GM18520 (cell line): ENCODE measurements at regions not wholly inside any gene's neighbourhood (a gene's known extent, or its start where the extent isn't known, plus 50 kb on each side); places are given as distances from the start of the nearest gene placed in this dataset.
"Not testable (repeated sequence)": the region's sequence is repeated elsewhere in the genome, so short reads cannot be mapped to it uniquely, and the experiment has no call there.

Experiments
- ATAC-seq: cut with Tn5 transposase; IDR thresholded peaks from one replicate; pipeline ENCODE4 v1.9.1; 2021; ENCODE audit not compliant: unreplicated experiment

DNA sequence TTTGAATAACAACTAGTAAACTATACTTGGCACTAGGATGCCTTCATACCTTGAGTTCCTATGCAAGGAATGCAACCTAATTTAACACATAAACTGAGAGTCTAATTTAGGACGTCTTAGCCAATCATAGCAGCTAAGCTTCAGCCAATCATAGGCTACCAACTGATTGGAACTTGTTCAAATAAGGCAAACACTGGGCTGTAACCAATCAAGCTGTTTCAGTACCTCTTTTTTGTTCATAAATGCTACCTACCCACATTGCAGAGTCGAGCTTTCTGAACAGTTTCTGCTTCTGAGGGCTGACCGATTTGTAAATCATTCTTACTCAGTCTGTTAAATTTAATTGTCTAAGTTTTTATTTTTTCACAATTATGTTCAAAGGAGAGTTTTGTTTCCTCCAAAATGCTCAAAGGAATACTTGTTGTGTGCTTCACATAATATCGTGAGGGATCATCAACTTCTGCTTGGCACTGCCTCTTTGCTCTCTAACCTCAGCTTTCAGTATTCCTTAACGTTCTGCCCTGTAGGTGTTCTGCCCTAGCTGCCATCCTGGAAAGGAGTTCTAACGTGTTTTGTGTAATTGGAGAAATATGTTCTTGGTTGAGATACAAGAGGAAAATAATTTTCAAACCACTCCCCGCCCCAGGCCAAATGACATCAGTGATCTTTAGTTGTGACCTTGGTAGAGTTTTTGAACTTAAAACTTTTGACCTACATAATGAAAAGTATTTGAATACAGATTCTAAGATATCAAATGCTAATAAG, 380.4 kb upstream of the MIS18BP1 start:
- ATAC-seq, result no peak

DNA sequence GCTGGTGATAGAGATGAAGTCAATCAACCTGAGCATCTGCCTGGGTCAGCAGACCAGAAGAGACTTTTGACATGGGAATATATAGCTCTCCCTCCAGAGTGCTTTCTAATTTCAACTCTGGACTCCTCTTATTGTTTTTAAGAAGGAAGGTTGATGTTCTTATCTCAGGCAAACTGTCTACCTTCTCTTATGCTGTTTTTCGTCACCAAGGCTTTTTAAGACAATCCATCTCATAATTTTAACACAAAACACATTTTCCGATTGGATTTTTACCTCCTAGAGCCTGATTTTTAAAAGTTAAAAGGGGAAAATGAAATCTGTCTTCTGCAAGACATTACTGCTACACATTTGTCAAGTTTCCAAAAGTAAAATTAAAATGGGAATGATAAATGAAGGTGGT, 368.7 kb upstream of the MIS18BP1 start:
- no peak for ATAC-seq

DNA sequence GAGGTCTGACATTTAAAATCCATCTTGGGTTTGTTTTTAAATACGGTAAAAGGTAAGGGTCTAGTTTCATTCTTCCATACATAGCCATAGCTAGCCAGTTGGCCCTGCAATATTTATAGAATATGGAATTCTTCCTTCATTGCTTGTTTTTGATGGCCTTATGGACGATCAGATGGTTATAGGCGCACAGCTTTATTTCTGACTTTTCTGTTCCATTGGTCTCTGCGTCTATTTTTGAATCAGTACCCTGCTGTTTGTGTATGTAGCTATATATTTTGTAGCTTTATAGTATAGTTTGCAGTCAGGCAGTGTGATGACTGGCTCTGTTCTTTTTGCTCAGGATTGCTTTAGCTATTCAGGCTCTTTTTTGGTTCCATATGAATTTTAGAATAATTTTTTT, 366.8 kb upstream of the MIS18BP1 start:
- no peak for ATAC-seq

DNA sequence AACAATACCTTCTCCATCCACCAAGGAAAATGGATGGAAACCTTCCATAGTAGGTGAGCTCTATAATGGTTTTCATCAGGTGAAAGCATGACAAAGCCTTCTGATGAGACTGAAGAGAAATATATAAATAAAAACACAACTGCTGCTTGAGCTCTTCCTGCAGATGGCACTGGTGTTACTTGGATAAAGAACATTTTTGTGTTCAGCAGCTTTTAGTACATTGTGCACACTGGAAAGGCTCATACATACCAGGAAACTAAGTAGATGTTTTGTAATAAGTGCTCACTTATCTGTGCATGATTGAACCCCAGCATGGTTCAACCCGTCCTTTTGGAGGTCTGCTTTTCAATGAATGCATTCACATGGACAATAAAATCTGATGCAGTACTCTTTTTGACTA, 357.3 kb upstream of the MIS18BP1 start:
- no peak for ATAC-seq

DNA sequence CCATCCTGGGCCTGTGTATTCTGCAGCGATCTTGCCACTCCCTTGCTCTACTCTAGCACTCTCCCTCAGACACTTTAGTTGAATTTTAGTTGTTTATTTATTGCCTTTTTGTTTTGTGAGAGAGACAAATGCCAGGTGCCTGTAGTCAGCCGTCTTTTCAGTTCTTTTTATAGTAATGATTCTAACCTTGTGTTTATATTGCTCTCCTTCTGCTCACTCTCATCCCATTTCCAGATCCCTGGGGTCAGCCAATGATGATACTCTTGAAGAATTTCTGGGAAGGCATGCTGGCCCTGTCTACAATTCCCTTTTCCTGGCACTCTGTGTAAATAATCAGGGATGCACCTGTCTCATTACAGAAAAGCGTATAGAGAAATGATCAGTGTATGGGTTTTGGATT, 334.1 kb upstream of the MIS18BP1 start:
- ATAC-seq, result no peak

DNA sequence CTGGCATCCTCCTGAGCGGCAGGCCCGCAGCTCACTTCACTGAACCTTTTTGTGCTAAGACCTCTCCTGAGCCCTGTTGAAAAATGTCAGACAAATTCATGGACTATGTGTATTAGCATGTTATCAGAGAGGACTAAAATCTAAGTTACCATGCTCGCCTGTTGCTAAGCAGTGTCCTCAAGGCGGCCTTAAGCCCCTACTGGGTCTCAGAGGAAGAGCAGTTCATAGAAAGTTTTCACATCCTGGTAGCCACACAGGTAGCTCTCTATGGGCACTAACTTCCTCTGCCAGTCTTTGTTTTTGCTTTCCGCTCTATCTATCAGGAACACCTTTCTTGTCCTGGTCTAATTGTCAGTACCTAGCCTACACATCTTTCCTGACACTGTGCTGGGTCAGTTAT, 306.6 kb upstream of the MIS18BP1 start:
- ATAC-seq, result no peak

DNA sequence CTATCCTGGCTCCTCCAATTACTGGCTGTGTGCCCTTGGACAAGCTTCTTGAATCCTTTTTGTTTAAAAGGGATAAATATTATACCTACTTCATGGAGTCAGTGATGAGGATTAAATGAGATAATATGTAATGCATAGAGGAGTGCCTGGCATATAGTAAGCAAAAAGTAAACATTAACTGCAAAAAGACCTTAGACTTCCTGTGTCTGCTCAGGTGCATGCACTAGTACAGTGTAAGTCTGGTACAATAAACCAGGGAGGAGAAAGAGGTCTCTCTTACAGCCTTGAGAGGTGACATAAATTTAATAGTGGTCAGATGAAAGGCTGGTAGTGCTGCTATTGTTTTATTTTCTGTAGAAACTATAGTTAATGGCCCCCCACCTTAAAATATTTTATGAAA, 305.2 kb upstream of the MIS18BP1 start:
- no peak for ATAC-seq

DNA sequence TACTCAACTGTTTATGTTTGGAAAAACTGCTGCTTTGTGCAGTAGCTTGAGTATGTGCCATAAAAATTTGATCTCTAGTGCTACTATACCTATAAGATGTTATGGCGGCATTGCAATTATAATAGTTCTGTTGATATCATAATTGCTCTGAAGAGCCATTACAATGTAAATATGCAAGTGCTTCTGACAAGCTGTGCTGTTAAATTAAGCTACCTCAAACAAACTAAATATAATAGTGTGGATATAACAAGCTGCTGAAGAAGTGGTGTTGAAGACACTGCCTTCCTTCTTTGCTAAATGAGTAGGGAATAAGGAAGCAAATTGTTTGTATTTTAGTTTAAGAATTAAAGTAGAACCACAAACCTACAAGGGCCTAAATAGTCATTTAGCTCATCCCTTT, 301.0 kb upstream of the MIS18BP1 start:
- no peak for ATAC-seq

DNA sequence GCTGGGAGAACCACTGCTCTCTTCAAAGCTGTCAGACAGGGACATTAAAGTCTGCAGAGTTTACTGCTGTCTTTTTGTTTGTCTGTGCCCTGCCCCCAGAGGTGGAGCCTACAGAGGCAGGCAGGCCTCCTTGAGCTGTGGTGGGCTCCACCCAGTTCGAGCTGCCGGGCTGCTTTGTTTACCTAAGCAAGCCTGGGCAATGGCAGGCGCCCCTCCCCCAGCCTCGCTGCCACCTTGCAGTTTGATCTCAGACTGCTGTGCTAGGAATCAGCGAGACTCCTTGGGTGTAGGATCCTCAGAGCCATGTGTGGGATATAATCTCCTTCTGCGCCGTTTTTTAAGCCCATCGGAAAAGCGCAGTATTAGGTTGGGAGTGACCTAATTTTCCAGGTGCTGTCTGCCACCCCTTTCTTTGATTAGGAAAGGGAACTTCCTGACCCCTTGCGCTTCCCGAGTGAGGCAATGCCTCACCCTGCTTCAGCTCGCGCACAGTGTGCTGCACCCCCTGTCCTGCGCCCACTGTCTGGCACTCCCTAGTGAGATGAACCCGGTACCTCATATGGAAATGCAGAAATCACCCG, 298.3 kb upstream of the MIS18BP1 start:
- ATAC-seq, result not testable (repeated sequence)

DNA sequence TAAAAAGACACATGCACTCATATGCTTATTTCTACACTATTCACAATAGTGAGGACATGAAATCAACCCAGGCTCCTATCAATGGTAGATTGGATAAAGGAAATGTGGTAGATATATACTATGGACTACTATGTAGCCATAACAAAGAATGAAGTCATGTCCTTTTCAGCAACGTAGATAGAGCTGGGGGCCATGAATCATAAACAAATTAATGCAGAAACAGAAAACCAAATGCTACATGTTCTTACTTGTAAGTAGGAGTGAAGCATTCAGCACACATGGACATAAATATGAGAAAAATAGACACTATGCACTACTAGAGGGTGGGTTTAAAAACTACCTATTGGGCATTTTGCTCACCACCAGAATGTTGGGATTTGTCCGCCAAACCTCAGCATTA, 278.0 kb upstream of the MIS18BP1 start:
- ATAC-seq, result no peak

DNA sequence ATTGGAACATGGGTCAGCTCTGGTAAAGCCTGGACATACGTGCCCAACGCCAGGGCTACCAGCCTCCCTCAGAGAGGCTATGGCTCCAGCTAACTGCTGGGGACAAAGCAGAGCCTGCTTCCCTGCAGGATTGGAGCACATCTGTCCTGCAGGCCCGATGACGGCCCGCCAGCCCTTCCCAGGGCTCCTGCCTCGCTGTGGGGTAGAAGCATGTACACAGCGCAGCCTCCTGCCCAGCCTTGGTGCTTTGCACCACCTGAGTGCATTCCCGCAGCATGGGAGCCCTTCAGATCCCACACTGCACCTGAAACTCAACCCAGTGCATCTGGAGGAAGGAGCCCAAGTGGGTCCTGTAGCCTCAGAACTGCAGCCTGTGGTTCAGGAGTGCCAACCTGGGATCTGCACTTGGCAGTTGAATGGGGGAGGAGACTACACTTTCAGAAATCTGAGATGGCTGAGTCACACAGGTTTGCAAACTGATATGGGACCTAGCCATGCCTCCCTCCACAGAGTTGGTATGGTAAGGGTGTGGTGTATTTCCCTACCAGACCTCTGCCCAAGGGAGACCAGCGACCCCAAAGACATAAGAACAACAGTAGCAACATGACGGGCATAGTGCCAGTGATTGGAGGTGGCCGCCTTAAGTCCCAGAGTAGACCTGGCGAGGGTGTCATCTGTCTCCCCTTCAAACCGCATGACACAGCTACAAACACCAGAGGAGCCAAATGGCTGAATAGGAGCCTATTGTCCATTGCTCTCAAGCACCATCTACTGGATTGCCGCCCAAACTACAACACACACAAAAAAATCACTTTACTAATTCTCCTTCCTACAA, 273.9 kb upstream of the MIS18BP1 start:
- peak; percentile 64 for ATAC-seq

DNA sequence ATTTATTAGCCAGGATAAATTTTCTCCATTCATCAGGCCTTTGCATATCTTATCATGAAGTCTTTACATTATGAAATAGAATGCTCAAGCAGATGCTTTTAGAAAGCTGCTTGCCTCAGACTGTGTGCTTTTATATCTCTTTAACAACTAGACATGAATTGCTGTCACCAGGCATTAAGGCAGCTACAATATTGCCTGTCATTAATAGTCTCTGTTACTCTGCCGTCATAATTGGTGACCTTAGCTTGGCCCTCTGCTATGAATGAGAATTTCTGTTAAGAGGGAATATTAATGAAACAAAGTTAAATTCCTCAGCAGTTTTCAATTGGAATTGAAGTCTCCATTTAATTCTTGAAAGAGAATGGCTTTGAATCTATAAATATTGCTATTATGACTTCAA, 266.8 kb upstream of the MIS18BP1 start:
- ATAC-seq, result no peak

DNA sequence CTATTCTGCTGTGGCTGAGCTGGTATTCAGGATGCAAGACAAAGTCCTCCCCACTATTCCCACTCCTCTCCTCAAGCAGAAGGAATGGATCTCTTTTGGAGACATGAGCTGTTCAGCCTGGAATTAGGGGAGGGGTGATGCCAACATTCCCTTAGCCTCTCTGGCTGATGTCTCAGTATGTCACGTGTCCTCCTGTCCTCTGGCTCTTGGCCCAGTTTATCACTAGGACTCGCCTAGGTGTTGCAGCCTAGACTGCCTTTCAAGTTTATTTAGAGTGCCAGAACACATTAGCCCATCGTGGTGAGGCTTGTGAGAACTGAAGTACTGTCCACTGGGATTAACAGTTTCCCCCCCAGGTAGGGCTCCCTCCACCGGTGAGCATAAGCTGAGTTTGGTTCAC, 239.9 kb upstream of the MIS18BP1 start:
- no peak for ATAC-seq

DNA sequence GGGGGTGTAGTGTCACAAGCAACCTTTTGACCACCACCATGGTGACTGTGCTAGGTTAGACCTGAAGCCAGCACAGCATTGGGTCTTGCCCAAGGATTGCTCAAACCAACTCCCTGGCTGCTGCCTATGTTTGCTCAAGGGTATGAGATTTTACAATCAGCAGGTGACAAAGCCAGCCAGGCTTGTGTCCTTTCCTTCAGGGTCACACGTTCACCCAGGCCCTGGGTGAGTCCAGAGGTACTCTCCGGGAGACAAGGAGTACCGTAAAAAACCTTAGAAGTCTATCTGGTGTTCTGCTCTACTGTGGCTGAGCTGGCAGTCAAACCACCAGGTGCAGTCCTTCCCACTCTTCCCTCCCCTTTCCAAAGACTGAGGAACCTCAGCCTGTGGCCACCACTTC, 238.9 kb upstream of the MIS18BP1 start:
- ATAC-seq, result no peak

DNA sequence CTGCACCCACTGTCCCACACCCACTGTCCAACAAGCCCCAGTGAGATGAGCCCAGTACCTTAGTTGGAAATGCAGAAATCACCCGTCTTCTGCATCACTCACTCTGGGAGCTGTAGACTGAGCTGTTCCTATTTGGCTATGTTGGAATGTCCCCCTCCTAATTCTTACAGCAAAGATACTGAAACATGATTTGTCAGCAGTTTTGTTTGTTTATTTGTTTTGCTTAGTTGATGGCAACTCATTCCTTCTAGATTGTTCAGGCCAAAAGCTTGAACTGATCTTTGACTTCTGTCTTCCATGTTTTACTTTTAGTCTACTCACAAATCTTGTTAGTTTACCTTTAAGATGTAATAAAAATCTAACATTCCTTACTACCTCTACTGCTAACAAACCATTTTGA, 233.6 kb upstream of the MIS18BP1 start:
- ATAC-seq, result no peak

DNA sequence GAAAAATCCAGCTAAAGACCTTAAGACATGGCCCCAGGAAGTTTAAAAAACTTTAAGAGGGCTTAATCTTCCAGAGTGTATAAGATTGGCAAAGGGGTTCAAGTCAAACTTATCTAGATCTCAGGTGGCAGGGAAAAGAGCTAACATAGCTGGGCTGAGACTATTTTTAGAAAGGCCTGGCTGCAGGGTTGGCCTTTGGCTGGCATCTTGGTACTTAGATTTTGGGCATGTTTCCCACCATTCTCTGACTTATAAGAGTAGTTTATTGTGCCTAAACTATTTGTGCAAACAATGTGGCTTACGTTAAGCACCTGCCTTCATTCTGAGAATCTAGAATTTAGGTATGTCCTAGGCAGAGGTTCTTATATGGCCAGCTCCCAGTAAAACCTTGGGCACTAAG, 214.0 kb upstream of the MIS18BP1 start:
- no peak for ATAC-seq

DNA sequence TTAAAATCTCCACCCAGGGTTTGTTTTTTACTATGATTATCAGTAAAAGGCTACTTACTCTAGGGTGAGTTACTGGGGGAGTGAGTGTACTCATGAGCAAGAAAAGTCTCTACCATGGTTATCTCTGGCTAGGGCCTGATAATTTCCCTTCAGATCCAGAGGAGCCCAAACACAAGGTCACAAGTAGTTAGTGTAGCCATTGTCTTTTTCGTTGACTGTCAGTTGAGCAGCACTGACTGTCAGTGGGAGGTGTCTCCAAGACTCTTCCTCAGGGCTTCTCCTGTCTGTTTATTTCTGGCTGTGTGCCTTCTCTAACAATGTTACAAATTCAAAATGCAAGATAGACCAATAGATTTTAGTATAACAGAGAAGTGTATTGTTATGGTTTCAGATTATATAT, 181.2 kb upstream of the MIS18BP1 start:
- no peak for ATAC-seq

DNA sequence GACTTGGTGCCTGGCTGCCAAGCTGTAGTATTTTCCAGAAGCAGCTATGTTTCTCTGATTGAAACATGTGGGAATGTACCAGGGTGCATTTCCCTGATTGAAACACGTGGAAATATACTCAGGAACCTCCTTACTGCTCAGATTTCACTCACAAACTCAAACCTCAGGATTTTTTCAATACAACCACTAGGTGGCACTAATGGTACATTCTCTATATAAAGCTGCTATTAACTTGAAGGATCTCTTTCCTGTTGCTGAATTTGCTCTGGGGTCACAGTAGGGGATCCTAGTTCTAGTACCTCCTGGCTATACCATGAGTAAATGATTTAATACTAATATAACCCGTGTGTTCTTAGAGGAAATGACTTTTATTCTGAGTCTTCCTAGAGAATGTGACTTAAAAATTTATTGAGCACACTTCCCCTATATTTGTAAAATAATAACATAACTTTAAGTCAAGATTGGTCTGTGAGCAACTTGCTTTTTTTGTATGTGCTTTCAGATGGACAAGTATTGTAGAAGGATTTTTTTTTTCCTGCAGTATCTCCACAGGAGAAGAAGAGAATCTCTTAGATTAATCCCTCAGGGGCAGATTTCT, 173.8 kb upstream of the MIS18BP1 start:
- no peak for ATAC-seq

DNA sequence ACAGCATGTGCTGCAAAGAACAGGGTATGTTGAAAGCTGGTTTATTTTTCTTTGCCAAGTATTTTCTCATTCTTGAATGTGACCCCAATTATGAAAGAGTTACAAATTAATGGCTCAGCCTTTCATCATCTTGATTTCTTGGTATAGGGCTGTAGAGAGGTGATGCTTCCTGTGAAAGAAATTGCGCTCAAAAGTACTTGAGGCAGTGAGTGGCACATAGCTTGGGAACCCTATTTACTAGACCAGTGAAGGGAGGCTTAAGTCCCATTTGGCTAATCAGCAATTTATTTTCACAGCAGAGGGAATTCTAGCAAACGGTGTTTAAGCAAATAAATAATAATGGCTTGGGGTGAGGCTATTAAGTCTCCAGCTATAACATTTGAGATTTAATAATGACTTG, 153.9 kb upstream of the MIS18BP1 start:
- no peak for ATAC-seq

DNA sequence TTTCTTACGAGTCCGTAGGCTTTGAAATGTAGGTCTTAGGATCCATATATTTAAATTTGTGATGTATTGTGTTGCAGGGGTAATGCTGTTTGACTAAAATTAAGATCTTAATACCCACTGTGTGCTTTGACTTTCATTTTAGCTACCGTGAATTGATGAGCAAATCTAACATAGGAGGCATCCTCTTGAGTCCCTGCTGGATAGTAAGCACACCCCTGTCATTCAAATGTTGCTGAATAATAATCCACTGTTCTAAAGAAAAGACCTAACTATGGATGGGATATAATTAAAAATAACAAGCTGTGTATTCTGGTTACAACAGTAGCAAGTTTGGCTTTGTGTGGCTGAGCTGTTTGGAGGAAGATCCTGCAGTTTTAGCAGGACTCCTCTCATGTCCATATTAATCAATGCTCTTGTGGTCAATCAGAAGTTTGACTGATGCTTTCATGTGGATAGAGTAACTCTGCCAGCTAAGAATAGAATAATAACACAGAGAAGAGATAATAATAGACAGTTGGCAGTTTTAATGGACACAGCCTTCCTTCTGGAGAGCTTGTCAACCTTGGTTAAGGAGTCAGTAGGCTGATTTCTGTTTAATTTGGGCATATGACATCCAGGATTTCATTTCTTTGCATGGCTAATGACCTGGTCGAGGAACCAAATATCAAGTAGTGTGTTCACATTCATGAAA, 148.1 kb upstream of the MIS18BP1 start:
- no peak for ATAC-seq

DNA sequence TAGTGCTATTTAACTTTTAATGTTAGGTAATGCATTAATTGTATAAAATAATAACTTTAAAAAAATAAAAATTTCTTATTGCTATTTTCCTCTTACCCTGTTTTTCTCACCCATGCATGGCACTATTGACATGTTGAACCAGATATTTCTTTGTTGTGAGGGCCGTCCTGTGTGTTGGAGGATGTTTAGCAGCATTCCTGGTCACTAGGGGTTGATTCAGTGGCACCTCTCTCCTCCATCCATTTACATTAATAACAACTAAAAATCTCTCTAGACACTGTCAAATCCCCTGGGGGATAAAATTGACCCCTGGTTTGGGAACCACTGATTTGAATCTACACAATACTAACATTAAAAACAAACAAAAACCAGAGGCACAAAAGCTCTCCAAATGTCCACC, 147.5 kb upstream of the MIS18BP1 start:
- ATAC-seq, result no peak
